22Rv1 (cell line): ENCODE measurements at regions not wholly inside any gene's neighbourhood (a gene's known extent, or its start where the extent isn't known, plus 50 kb on each side); places are given as distances from the start of the nearest gene placed in this dataset.

ENCODE experiments used
- H3K27ac ChIP-seq: fragments of 450-650 bp; 2 replicates; pipeline ENCODE4 v1.5.1; 2017
- CTCF ChIP-seq: fragments of 450-650 bp; IDR thresholded peaks from 2 replicates; pipeline ENCODE4 v1.5.1; 2017; ENCODE audit warnings: mild to moderate bottlenecking
- ZFX ChIP-seq: fragments of 450-650 bp; IDR thresholded peaks from 2 replicates; pipeline ENCODE4 v1.6.1; 2017; ENCODE audit warnings: antibody characterized with exemption, borderline replicate concordance

- TF ChIP-seq CTCF, result no peak
- H3K27ac ChIP-seq, result no peak overlapping the region
Observed at GRCh38 chrX:13152518-13153185, 108.2 kb upstream of the FAM9C start.

GRCh38 chrX:13151828-13152517, 107.6 kb upstream of the FAM9C start:
- H3K27ac ChIP-seq, result no peak overlapping the region
- TF ChIP-seq ZFX (no peak), CTCF (no peak)

DNA sequence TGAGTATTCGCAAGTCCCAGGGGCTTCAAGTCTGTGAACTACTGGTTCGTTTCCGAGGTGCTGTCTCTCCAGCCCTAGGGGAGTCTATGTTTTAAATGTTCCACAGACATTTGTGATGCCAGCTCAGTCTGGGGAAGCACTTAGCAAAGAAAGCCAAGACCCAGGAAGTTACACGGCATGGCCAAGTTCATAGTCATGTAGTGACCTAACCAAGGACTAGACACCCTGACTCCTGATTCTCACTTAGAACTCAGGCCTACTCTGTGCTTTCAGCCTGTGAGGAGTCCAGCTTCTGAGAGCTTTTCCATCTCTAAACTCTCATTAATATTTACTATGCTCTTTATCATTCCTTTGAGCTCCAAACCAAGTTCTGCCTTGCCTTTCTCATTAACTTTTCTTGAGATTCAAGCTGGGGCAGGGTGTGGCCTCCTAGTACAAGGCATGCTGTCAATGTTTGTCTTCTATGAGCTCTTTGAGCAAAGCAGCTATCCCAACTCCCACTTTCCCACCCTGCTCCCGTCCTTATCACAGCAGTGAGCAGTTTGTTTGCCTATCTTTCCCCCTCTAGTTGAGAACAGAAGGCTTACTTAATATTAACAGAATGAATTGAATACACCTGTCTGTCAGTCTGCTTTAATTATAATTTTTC, 105.4 kb upstream of the FAM9C start:
- no peak overlapping the region for H3K27ac ChIP-seq
- no peak for TF ChIP-seq ZFX
- no peak for TF ChIP-seq CTCF

DNA sequence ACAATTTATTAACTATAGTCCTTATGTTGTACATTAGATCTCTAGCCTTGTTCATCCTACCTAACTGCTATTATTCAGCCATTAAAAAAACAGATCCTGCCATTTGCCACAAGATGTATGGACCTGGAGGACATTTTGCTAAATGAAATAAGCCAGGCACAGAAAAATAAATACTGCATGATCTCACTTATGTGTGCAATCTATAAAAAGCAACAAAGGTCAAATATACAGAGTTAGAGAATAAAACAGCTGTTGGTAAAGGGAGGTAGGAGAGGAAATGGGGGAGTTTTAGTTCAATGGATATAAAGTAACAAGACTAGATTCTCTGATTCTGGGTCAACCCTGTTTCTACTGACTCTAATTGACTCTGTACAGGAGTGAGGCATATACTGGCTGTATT, 103.3 kb upstream of the FAM9C start:
- no peak overlapping the region for H3K27ac ChIP-seq
- no peak for TF ChIP-seq CTCF
- TF ChIP-seq ZFX, result no peak

GRCh38 chrX:13147147-13147546, 102.7 kb upstream of the FAM9C start:
- TF ChIP-seq ZFX, result no peak
- H3K27ac ChIP-seq, result no peak overlapping the region

- TF ChIP-seq ZFX (no peak), CTCF (no peak)
- no peak overlapping the region for H3K27ac ChIP-seq
Observed at GRCh38 chrX:13144927-13145655, 100.7 kb upstream of the FAM9C start.

DNA sequence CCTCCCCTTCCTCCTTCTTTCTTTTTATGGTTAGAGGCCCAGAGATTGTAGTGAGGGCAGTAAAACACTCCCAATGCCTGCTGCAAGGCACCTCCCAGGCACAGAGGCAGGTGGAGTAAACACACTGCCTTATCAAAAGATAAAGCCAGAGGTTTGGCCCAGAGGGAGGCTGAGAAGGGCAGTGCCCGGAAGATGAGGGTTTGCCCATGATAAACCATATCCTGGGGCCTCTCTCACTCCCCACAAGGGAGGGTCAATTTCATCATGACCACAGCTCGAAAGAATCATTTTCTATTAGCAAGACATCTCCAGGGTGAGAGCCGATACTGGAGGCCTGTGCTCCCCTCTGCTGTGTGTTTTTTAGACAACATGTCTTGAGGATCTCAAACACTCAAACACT, 98.5 kb upstream of the FAM9C start:
- H3K27ac ChIP-seq, result no peak overlapping the region
- TF ChIP-seq CTCF (no peak), ZFX (no peak)
